ENCODE measurements at regions not wholly inside any gene's neighbourhood (a gene's known extent, or its start where the extent isn't known, plus 50 kb on each side); places are given as distances from the start of the nearest gene placed in this dataset.
"Not testable (repeated sequence)": the region's sequence is repeated elsewhere in the genome, so short reads cannot be mapped to it uniquely, and the experiment has no call there.

DNA sequence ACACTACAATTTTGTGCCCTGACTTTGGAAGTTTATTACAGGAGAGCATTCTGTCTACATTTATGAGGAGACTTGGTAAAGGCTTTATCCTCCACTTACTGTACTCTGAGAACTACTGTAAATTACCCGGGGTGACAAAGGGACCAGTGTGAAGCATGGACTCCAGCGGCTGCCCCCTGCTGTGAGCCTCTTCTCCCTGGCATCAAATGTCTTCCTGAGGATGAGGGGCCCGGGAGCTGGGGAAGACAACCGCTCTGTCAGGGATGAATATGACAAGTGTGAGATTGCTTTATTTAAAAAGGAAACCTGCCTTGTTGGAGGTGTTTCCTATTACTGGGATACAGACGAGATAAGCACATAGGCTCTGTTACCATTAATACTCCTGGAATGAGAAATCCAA is 714.8 kb downstream of the CCSER2 start:
- no peak for DNase-seq

DNA sequence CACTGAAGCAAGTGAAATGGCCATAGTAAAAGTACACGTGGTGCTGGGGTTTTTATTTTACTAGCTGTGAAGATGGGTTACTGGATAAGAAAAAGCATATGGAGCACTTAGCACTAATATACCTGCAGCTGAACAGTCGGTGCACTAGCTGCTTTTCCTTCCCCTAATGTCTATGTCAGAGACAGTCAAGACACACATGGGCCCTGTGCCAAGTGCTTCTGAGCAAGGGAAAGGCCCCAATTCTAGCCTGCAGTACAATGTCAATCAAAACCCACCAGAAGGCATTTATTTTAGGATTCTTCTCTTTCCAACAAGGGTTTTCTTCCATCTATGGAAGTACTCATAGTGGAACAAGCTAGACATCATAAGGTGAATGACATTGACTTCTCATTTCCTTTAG is 716.7 kb downstream of the CCSER2 start:
- DNase-seq: no peak

DNA sequence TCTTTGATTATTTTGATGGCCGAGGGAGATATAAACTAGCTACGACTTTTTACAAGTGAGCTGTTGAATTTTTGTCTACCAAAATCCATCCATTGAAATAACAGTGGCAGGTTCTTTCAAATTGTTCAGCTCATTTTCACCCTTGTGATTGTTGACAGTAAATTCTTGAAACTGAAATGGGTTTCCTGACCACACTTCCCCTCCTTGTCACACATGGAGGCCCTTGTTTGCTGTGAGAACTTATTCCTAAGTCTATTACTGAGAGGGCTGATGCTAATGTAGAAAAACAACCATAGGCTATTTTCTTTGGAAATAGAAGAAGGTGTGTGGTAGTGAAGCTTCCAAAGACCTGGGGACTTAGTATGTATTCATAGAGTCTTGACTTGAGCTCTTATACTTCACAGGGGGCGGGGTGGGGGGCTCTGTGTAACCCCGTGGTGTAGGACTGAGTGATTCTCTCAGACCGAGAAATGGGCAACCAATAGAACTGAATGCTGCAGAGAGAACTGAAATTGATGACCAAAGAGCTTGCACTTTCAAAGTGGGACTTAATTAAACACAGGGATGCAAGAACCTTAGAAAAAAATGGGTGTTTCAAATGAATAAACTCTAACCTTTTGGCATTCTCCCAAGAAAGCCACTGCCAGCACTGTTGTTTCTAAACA is 718.9 kb downstream of the CCSER2 start:
- DNase-seq: no peak

DNA sequence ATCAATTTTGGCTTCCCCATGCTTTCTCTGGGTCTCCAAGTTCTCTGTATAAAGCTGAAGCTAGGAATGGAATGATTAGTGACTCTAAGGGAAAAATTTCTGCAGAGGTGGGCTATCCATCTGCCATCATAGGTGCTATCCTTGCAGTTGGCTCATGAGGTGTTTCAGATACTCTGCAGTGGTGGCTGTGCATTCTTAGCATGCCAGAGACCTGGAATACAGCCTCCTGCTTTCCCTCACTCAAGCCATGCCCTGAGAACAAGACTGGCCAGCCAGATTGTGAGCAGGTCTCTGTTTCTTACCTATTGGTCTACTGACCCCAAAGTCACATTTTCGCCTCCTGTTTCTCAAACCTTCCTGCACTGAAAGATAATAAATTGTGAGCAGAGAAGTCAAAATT is 719.6 kb downstream of the CCSER2 start:
- no peak for DNase-seq

DNA sequence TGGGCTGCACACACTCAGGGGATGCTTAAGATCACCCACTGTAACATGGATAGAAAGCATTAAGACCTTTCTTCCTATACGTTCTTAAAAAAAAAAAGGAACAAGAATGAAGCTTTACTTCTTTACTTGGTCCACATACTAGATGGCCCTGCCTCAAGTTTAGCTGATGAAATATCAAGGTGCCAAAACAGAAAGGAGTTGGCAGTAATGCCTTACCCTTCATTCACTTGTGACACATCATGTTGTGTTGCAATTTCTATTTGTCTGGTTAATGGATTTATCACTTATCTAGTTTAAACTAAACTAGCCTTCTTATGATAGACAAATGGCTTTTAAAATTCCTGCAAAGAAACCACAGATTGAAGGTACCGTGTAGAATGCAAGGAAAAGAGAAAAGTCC is 720.3 kb downstream of the CCSER2 start:
- DNase-seq: no peak

DNA sequence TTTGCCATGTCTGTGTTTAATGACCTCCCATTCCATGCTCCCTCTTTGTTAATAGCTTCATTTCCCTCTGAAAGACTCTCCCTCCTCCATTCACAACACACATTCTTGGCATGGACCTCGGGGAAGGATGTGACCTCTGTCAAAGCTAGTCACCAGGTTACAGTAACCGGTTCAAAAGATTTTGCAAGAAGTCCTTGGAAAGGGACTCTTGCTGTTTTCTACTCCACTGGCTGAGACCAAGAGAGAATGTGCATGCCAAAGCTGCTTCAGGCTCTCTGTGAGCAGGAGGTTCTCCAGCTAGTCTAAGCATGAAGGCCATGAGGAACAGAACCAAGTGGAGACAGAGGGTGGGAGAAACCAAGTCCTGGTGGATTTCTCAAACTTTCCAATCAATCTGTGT is 732.6 kb downstream of the CCSER2 start:
- DNase-seq: no peak

DNA sequence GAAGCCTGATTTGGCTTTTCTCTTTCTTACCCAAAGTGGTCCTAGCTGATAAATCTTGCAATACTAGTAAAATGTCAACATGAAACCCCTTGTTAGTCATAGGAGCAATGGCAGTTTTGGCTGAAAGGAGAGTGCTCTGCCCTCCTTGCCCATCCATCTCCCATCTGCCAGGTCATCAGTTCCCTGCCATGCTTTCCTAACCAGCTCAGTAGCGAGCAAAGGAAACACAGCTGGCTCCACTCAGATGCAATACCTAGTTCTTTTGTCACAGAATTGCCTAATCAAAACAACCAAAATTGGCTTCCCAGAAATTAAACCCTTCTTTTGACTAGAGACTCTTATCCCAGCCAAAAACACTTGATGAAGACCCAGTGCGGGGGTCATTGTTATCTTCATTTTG is 733.0 kb downstream of the CCSER2 start:
- no peak for DNase-seq

DNA sequence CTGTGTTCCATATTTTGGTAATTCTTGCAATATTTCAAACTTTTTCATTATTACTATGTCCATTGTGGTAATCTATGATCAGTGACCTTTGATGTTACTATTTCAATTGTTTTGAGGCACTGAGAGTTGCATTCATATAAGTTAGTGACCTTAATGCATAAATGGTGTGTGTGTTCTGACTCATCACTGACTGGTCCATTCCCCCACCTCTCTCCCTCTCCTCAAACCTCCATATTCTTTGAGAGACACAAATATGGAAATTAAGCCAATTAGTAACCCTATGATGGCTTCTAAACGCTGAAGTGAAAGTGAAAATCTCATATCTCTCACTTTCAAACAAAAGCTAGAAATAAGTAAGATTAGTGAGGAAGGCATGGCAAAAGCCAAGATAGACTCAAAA is 739.6 kb downstream of the CCSER2 start:
- DNase-seq: no peak

DNA sequence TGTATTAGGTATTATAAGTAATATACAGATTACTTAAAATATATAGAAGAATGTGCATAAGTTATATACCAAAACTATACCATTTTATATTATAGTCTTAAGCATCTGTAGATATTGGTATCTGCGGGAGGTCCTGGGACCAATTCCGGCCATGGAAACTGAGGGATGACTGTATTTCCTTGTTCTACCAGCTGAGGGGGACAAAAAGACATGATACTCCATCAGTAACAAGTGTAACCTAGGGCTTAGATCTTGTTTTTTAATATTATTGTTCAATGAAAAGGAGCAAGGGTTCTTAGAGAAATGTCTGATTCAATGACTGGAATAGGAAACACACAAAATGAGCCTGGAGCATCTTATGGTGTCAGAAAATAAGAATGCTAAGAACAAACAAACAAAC is 752.5 kb downstream of the CCSER2 start:
- DNase-seq: no peak

DNA sequence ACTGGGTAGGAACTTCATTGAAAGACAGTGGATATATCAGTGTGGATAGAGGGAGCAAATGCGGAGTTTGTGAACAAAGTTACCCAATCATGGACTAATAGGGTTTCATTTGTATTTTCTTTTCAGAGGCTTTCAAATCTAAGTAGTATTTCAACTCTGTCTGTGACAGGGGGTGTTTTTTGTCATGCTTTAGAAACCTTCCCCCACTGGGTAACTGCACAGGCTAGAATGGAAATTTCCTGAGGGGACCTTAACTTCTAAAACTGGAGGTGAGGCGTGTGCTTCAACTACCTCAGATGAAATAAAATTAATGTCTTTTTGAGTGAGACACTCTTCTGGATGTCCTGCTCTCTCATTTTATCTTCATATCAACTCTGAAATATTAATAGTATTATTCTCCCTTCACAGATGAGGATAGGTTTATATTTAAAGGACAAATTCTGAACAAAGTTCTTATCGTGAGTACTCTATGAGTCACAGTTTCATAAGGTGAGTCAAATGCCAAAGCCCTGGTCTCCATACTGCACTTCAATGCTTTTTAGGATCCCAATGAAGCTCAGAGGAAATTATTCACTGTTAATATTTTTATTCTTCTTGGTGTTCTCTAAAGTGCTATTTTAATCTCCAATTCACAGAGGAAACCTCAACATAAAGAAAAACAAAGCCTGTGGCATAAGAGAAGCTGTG is 770.6 kb downstream of the CCSER2 start:
- DNase-seq: no peak

DNA sequence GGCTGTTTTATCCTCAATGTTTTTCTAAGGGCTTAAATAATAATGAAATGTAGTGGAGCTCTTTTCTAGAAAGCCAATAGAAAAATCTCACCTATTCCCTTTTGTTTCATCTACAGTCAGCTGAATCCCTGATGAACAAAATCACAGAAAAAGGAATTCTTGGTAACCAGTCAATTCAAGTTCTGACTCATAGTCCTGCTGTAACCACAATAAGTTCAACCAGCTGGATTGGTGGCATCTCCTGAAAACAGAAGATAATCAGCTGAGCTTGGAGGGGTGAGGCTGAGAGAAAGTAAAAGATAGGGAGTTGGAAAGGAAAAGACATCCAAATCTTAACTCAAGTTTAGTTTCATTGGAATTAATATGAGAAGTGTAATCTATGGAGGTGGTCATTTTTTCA is 772.1 kb downstream of the CCSER2 start:
- DNase-seq: no peak

DNA sequence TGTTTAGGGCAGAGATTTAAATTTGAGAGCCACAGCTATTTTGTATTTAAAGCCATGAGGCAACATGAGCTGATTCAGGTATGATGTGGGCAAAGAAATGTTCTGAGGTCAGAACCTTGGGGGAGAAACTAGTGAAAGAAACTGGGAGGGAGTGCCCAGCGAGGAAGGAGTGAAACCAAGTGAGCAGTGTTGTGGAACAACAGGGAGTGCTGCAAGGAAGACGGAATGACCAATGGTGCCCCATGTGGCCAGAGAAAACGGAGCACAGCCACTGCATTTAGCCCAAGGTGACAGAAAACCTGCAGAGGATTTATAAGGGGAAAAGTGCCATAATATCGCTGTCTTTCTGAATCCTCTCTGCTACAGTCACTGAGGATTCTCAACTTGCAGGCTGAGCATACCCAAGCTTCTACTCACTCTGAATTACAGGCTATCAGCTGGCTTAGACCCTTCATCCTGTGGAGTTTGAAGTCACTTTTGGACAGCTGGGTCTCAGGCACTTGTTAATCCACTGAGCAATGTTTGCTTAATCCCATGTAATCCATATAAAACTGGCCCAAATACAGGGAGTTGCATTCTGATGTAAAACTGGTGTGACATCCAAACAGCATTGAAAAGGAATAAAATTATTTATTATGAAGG is 777.3 kb downstream of the CCSER2 start:
- DNase-seq: no peak

DNA sequence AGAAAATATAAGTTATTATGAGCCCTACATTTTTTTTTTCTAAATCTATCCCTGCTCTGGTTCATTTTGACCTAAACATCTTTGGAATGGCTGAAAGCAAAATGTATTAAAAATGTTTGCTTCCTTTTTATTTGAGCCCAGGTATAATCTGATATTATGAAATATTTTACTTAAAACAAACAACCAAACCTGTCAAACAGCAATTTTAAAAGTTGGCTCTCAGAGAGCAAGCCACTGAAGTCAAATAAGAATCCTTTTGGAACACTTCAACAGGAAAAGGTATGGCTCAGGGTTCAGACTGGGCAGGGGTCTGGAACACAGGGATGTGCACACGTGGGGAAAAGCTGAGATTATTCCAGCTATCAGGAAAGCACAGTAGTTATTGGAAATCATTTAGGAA is 782.9 kb downstream of the CCSER2 start:
- DNase-seq: no peak

DNA sequence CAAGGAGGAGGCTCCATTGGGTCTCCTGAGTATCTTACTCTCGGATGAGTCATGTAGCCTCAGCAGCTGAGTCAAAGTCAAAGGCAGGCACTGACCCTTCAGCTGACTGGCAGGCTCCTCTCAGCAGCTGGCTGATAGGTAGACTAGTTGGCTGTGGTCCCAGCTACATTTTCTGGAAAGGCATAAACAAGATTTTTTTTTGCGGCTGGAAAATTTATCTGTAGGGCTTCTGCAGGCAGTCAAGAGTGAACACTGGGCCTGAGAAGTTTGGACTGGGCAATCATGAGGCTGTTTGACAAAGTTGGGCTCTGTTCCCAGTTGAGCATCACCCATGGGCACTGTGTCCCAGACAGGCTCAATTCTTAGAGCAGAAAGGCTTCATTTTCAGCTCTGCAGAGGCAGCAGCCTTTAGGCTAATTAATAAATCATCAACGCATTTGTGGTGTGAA is 796.2 kb downstream of the CCSER2 start:
- no peak for DNase-seq

DNA sequence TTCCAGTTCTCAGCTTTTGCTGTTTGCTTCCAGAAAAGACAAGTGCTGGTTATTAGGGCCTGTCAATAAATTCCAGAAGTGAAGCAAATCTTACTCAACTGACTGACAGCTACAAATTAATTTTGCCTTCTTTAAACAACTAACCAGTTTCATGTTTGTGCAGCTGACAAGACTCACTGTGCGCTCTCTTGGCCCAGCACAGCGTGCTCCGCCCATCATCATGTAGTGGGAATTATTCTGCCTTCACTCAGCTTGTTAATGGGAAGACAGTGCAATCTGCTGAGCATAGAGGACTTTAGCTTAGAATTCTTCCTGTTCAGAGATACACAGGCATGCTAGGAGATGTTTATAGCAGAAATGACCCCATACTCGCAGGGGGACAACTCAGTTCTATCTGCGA is 808.9 kb downstream of the CCSER2 start:
- no peak for DNase-seq

DNA sequence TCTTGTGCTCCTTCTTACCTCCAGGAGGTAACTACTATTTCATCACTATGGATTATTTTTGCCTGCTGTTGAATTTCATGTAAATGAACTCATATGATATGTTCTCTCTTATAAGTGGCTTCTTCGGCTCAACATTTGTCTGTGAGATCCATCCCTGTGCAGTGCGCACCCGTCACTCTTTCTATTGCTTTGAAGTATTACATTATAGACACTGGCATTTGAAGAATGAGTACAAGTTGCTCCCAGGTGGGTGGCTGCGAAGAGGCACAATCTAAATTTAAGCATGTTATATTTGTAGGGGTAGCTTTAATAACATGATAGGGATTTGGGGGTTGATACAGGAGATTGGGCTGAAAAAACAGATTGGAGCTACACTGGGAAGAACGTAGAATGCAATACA is 809.7 kb downstream of the CCSER2 start:
- no peak for DNase-seq

DNA sequence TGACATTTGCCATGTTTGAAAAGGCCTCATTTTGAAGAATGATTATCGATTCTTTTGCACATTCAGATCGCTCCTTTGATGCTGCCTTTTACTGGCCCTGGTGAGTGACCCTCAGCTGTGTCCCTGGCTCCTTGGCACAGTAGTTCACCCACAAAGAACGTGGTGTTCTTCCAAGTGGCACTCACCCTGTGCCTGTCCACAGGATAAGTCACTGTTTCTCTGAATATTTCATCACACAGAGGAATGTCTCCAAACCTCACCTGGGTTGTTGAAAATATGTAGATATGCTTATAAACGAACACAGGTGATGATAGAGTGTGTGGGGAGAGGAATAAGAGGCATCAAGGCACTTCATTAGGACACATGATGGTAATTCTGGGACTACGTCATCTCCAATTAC is 810.7 kb downstream of the CCSER2 start:
- DNase-seq: no peak

DNA sequence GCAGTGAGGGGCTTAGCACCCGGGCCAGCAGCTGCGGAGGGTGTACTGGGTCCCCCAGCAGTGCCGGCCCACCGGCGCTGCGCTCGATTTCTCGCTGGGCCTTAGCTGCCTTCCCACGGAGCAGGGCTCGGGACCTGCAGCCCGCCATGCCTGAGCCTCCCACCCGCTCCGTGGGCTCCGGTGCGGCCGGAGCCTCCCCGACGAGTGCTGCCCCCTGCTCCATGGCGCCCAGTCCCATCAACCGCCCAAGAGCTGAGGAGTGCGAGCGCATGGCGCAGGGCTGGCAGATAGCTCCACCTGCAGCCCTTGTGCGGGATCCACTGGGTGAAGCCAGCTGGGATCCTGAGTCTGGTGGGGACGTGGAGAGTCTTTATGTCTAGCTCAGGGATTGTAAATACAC is 813.1 kb downstream of the CCSER2 start:
- not testable (repeated sequence) for DNase-seq

DNA sequence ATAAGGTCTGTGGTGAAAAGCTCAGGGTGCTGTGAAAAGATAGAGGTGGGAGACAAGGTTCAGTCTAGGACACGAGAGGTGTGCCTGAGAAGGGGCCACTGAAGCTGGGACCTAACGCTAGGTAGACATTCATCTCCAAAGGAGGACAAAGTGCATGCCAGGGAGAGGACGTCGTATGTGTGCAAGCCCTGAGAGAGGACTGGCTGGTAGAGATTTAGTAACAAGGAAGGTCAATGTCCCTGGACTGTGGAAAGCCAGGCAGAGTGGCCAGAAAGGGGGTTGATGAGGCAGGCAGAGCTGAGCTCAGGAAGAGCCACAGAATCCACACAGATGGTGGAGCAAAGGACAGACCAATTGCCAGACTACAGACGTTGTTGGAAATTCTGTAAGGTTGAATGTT is 817.6 kb downstream of the CCSER2 start:
- DNase-seq: no peak

DNA sequence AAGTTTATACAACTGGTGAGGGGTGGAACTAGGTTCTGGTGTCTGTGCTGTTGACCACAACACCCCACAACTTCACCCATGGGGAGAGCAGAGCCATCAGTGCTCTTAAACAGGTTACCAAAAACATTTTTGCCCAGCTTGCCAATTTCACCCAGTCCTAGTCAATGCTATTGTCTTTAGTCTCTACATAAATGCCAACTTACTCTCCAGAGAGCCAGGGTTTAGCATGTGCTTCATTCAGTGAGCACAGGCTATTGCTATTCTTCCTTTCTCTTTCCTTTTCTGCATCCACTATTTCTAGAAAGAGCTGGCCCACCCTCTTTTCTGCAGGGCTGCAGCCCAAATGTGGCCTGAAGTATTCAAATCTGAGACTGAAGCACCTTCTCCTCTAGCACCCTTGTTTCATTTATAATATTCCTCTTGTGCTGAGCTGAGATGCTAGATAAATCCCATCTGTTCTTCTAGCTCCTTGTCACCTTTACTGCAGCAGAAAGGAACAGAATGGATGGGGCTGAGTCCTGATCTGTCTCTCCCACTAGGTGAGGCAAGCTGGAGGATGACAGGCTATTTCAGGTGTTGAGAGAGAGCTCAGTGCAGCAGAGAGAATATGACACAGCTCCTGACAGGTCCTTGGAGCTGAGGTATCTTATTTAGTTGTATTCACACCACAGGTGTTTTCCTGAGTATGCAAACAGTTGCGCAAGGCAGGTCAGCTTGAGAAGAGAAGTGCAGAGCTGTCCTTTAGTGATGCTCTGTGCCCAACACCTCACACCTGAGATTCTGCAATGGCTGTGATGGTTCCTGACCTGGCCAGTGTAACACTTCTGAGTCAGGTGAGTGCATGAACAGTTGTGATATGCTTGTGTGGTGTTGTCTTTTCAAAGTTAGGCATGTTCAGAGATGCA is 819.2 kb downstream of the CCSER2 start:
- no peak for DNase-seq

DNA sequence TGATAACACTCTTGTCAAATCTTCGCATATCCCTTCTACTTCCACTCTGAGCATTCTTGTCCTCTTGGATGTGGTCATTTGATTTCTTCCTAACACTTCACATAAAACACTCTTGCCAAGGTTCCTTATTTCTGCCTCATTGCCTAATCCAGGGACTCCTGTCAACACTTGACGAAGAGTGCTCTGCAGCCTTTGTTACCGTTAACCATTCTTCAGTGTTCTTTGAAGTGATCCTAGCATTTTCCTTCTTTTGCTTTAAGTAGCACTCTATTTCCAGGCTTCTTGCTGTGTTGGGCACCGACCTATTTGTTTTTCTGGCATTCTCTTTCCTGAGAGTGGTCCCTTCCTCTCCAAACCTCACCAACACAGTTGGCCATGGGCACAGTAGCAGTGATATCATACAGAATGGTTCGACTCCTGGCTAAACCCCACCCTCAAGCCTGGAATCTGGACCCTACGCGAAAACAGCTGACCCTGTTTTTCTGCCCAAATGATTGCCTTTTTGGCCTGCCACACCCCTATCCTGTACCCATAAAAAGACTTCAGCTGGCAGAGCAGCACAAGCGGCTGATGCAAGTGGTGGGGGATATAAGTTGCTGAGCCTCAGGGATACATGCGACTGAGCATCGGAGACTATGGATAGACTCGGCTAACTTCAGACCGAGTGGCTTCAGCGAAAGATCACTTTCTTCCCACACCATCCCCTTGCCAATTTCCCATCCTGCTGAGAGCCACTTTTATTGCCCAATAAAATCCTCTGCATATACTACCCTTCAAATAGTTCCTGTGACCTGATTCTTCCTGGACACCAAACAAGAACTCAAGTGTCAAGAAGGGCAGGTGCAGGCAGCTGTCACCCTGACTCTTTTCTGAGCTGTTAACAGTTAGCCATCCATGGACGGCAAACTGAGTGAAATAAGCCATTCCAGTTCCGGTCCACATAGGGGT is 820.6 kb downstream of the CCSER2 start:
- no peak for DNase-seq

DNA sequence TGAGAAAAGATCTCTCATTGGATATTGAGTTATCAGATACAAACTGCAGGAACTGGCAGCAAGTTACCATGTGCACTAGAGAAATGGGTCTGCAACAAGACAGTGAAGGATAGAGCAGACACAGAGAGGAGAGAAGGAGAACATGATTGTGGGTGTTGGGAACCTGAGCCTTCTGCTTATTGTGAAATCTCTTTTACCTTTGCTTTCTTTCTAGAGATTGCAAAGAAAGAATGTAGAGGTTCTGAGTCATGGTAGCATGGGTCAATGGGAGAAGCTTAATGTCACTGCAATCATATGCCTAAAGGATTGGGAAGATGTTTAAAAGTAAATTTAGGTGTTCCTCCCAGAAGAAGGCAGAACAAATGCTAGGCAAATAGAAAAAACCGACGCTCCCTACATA is 821.4 kb downstream of the CCSER2 start:
- no peak for DNase-seq

Measured in Kasumi-1 (cell line).